HUDEP-2 (cell line): ENCODE measurements at regions not wholly inside any gene's neighbourhood (a gene's known extent, or its start where the extent isn't known, plus 50 kb on each side); places are given as distances from the start of the nearest gene placed in this dataset.
A peak's percentile ranks its signal among the peaks of the same experiment; 100 is the strongest.

Source experiments
- DNase-seq, 76 experiments: peaks; one replicate each; lab custom pipeline; 2025; ENCODE audit not compliant: unreplicated experiment in 76 of 76; lab: John Stamatoyannopoulos, UW

- no peak for DNase-seq
These were observed 371.1 kb upstream of the ZNF608 start for GRCh38 chr5:125117566-125117965.

DNA sequence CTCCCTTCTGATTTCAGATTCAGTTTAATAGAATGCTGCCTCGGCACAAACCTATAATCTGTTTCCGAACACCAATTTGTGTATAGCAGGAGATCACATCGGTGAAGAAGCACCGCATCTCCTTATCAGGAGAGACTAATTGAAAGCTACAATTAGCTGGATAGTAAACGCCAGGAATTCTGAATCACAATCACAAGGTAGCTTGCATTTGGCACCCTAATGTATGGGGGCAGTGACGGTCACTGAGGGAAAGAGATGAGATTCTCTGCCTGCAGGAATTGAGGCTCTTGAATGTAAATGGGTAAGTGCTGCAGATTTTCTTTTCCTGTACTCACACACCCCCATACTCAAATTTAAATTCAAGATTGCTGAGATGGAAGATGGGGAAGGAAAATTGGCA, 373.6 kb upstream of the ZNF608 start:
- no peak for DNase-seq

- no peak for DNase-seq
These were observed 378.8 kb upstream of the ZNF608 start for GRCh38 chr5:125125031-125125823.

DNA sequence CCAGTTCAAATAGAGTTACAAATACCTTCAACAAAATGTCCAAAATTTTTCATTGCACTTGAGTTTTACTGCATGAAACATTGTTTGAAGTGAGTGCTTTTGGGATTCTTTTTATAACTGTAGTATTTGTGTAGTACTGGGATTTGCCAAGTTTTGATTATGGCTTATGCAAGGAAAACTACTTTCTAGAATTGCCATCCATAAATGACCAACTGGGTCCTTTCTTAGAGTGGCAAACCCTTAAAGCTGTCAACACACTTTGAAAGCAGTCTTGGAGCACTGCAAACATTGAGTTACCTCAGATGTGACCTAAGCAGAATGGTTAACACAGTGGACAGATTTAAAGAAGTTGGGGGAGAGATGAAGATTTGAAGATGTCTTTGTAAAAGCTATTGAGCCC, 379.6 kb upstream of the ZNF608 start:
- DNase-seq, result no peak

GRCh38 chr5:125129151-125129806, 382.8 kb upstream of the ZNF608 start:
- no peak for DNase-seq

- DNase-seq, result no peak
These were observed 384.2 kb upstream of the ZNF608 start for GRCh38 chr5:125130591-125130990.

DNA sequence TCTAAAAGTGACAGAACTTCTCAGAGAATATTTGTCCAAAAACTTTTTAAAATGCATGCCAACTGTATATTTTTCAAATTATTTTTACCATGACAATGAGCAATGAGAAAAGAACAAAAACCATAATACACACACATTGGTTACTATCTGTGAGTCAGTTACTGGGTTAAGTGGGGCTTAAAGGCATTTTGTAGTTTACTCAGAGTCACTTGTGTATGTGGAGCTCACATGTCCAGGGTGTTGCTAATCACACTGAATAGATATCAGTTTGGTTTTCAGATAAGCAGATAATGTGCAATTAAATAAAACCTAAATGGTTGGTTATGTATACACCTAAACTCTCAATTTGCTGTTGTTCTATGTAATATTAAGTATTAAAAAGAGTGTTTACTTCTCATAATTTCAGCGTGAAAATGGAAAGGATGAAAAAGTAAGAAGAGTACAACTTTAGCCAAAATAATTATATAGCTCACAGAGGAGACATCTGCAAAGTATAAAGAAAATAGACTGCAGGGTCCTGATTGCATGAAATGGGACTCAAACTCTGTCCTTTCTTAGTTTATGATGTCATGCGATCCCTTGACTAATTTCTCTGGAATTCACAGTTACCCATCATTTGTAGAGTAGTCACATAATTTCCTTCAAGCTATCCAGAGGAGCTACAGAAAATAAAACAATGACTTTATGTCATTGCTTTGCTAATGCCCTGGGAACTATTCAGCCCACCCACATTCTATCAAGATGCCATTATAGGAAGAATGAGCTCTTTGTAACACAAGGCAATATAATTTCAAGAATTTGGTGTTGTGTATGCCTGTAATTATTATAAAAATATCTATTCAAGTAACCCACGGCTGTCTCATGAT, 388.0 kb upstream of the ZNF608 start:
- DNase-seq, result no peak

DNA sequence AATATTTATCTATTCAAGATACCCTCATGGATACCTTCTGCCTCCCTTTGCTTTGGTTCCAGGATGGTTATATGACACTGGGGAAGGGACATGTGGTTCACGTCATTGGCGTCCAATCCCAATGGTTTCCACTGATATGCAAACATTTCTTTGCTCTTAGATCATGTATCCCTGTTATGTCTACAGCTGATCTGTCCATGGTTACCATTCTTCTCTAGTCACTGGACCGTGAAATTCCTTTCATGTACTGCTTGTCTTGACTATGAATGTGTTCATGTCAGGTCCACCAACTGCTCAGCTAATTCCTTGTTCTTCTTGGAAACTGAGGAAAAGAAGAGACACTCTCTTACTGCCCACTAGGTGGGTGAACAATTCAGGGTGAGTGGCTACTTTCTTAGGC, 391.1 kb upstream of the ZNF608 start:
- DNase-seq, result no peak

DNA sequence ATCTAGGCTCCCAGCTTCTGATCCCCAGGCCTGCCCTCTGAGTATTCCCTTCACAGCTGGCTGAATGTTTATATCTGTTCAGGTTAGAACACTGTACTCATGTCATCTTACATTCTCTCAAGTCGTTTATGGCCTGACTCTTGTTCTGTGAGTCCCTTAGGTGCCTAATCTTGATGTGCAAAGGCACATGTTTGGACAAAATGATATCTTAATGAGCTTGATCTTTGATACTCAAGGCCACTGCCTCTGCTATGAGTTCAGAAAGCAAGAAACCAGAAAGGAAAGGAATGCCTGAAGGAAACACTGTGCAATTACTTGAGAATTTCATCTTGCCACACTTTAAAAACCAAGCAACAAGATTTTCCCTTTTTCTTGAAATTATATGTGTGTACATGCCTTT, 391.8 kb upstream of the ZNF608 start:
- DNase-seq, result no peak

GRCh38 chr5:125139590-125139989, 393.2 kb upstream of the ZNF608 start:
- no peak for DNase-seq

DNA sequence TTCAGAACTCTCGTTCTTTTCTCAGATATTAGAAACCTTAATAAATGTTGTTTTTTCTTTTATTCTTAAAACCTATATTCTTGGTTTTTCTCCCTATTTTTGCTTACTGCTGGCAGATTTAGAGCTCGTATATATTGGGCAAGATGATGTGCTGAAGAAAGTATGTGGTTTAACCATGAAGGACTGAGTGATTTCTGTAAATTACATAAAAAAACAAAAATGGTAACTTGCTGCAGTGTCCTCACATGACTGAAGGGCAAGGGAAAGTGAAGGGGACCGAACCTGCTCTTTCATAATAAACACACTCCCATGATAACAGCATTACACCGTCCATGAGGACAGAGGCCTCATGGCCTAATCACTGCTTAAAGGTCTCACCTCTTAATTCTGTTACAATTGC, 393.8 kb upstream of the ZNF608 start:
- no peak for DNase-seq

GRCh38 chr5:125140855-125141254, 394.4 kb upstream of the ZNF608 start:
- no peak for DNase-seq

DNA sequence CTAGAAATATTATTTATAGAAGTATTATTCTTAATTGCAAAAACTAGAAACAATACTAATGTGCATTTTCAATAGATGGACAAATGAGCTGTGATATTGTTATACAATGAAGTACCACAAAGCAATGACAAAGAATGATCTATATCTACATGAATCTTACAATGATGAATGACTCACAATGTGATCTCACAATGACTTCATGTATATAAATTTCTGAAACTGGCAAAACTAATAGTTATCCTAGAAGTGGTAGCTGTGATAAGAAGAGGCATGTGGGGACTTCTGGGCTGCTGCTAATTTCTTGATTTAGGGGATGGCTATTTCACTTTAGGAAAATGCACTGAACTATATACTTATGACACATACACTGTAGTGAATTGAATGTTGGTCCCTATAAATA, 396.0 kb upstream of the ZNF608 start:
- no peak for DNase-seq

GRCh38 chr5:125143011-125143410, 396.6 kb upstream of the ZNF608 start:
- DNase-seq, result no peak

GRCh38 chr5:125148076-125148475, 401.6 kb upstream of the ZNF608 start:
- no peak for DNase-seq

- no peak for DNase-seq
These were observed 402.3 kb upstream of the ZNF608 start for GRCh38 chr5:125148706-125149105.

- no peak for DNase-seq
These were observed 402.7 kb upstream of the ZNF608 start for GRCh38 chr5:125149110-125149509.

DNA sequence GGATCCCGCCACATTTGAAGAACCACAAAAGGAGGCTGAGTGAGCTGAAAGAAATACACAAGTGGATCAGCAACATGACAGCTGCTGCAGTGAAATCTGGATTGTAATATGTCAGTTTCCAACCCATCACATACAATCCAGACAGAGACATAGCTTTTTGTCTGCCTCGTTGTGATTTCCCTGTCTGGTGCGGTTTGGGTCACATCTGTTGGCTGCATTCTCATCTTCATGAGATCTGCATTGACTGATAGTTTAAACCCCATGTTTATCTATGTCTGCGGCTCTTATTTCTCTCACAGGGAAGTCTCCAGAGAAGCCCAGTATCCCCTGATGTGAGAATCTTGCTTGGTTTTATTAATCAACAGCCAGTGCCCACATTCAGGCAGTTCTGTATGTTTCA, 403.1 kb upstream of the ZNF608 start:
- peak in 1 of 76 experiments; percentile 0 for DNase-seq

GRCh38 chr5:125150041-125150669, 403.7 kb upstream of the ZNF608 start:
- DNase-seq, result no peak

DNA sequence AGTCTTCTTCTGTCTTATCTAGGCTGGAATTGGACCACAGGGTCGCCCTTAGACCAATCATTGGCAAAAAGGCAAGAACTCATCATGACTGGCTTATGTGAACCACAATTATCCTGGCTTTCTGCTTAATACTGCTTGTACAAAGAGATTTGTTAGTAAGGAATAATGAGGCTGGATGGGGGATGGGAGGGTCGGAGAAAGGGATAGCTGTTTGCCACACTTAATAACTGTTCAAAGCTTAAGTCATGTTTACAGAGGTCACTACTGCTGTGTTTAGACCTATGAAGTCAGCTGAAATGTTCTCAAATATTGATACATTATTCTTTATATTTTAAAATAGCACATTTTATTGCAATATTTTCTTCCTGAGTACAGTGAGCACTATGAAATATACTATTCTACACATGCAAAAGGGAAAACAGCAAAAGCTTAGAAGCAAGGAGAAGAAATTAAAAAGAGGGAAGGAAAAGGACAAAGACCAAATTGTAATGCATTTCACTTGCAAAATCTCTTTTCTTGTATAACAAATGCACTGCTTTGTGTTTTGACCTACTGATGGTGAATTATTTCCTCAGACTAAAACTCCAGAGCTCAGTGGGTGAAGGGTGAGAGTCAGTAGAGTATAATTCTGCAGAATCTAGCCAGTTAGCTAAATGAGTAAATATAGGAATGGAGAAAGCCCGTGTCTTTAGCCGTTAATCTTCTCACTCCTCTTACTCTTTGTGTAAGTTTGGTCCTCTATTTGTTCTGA, 404.9 kb upstream of the ZNF608 start:
- DNase-seq, result no peak
